ENCODE measurements at regions not wholly inside any gene's neighbourhood (a gene's known extent, or its start where the extent isn't known, plus 50 kb on each side); places are given as distances from the start of the nearest gene placed in this dataset.
A peak's percentile ranks its signal among the peaks of the same experiment; 100 is the strongest.

DNA sequence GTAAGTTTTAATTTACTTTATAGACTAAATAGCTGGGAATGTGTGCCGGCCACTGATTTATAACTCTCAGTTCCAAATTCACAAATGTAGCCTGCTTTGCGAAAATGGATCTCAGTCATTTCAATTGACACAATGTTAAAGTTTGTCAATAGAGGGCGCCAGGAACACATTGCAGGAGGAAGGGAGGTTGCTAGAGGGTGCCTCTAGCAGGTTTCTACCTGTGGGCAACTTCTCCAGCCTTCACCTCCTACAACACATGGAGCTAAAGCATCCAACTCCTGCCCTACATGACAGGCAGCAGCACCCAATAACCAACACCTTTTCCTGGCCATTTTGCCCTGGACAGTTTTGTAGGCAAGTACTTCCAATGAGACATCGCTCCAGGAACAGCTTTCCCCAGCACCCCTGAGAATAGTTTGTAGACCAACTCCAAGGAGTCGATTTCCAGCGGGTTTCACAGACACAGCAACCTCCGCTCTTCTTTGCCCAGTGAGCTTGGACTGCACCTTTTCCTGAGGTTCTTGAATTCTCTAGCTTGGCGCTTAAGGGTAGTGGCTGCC lies 784.8 kb upstream of the CDH2 start:
- H3K4me1 ChIP-seq (ENCODE audit: insufficient read depth) = no peaks in the 10 kb centered on the region
- H3K27ac ChIP-seq = no peak overlapping the region
- no peaks in the 10 kb centered on the region for H3K36me3 ChIP-seq (replicated peaks; ENCODE audit: insufficient read depth, low read depth)
- H3K79me2 ChIP-seq = no peaks in the 10 kb centered on the region
- no peak overlapping the region for H3K4me3 ChIP-seq
- no peak for TF ChIP-seq EZH2 (IDR thresholded peaks at IDR 0.05; ENCODE audit: borderline replicate concordance)
- TF ChIP-seq, protein P1, sequence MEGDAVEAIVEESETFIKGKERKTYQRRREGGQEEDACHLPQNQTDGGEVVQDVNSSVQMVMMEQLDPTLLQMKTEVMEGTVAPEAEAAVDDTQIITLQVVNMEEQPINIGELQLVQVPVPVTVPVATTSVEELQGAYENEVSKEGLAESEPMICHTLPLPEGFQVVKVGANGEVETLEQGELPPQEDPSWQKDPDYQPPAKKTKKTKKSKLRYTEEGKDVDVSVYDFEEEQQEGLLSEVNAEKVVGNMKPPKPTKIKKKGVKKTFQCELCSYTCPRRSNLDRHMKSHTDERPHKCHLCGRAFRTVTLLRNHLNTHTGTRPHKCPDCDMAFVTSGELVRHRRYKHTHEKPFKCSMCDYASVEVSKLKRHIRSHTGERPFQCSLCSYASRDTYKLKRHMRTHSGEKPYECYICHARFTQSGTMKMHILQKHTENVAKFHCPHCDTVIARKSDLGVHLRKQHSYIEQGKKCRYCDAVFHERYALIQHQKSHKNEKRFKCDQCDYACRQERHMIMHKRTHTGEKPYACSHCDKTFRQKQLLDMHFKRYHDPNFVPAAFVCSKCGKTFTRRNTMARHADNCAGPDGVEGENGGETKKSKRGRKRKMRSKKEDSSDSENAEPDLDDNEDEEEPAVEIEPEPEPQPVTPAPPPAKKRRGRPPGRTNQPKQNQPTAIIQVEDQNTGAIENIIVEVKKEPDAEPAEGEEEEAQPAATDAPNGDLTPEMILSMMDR (IDR thresholded peaks at IDR 0.05; ENCODE audit: poor library complexity) = peak; percentile 67
- no peaks in the 10 kb centered on the region for H3K9me3 ChIP-seq (ENCODE audit: low read depth)
- H3K27me3 ChIP-seq = no peaks in the 10 kb centered on the region
- DNase-seq (ENCODE audit: low spot score) = peak; percentile 64
- no peak overlapping the region for H2AFZ ChIP-seq
- H3K4me2 ChIP-seq = no peak overlapping the region
- no peaks in the 10 kb centered on the region for H4K20me1 ChIP-seq (ENCODE audit: insufficient read depth, poor library complexity, severe bottlenecking)
- WGBS (ENCODE audit: low lambda C conversion rate, missing lambda C conversion rate) = 74% methylated on average over 8 of the region's 8 CpGs
- H3K9me2 ChIP-seq (replicated peaks; ENCODE audit: insufficient read depth) = no peaks in the 10 kb centered on the region

DNA sequence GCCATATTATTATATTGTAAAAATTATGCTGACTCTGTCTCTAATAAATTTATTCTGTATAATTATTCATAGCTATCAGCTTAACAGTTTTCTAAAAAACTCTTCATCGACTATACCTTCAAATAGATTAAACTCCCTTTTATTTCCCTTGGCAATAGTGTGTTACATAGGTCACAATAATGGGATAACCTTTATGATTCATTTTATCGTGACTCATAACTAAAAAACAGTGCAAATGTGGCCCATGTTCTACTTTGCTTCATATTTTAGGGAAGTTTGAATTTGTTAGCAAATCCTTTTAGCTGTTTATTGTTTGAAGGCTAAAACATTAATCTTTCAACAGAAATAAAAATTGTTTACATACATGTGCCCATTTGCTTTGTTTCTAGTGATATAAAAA lies 783.2 kb upstream of the CDH2 start:
- TF ChIP-seq, protein P1 (IDR thresholded peaks at IDR 0.05; ENCODE audit: poor library complexity) = no peak
- TF ChIP-seq EZH2phosphoT487 (IDR thresholded peaks at IDR 0.05; ENCODE audit: low read depth, severe bottlenecking, unreplicated experiment) (no peak), EZH2 (IDR thresholded peaks at IDR 0.05; ENCODE audit: borderline replicate concordance) (no peak)
- Histone ChIP-seq H3K9me3 (ENCODE audit: low read depth) (no peaks in the 10 kb centered on the region), H3K9me2 (replicated peaks; ENCODE audit: insufficient read depth) (no peaks in the 10 kb centered on the region), H3K79me2 (no peaks in the 10 kb centered on the region), H3K4me1 (ENCODE audit: insufficient read depth) (no peaks in the 10 kb centered on the region), H3K27me3 (no peaks in the 10 kb centered on the region), H3K27ac (no peak overlapping the region), H3K4me3 (no peak overlapping the region), H4K20me1 (ENCODE audit: insufficient read depth, poor library complexity, severe bottlenecking) (no peaks in the 10 kb centered on the region), H3K4me2 (no peak overlapping the region), H2AFZ (no peak overlapping the region), H3K36me3 (replicated peaks; ENCODE audit: insufficient read depth, low read depth) (no peaks in the 10 kb centered on the region)
- DNase-seq (ENCODE audit: low spot score) = no peak
- 84% methylated on average over 2 of the region's 2 CpGs for WGBS (ENCODE audit: low lambda C conversion rate, missing lambda C conversion rate)

DNA sequence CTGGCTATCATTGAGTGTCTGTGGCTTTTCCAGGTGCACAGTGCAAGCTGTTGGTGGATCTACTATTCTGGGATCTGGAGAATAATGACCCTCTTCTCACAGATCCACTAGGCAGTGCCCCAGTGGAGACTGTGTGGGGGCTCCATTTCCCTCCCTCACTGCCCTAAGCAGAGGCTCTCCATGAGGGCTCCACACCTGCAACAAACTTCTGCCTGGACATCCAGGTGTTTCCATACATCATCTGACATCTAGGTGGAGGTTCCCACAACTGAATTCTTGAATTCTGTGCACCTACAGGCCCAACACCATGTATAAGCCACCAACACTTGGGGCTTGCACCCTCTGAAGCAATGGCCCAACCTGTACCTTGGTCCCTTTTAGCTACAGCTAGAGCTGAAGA lies 775.4 kb upstream of the CDH2 start:
- Histone ChIP-seq H3K27ac (no peak overlapping the region), H3K9me2 (replicated peaks; ENCODE audit: insufficient read depth) (no peaks in the 10 kb centered on the region), H3K9me3 (ENCODE audit: low read depth) (no peaks in the 10 kb centered on the region), H3K36me3 (replicated peaks; ENCODE audit: insufficient read depth, low read depth) (no peaks in the 10 kb centered on the region), H3K4me3 (no peak overlapping the region), H3K4me1 (ENCODE audit: insufficient read depth) (no peaks in the 10 kb centered on the region), H3K4me2 (no peak overlapping the region), H4K20me1 (ENCODE audit: insufficient read depth, poor library complexity, severe bottlenecking) (no peaks in the 10 kb centered on the region), H3K79me2 (no peaks in the 10 kb centered on the region), H3K27me3 (no peaks in the 10 kb centered on the region), H2AFZ (no peak overlapping the region)
- DNase-seq (ENCODE audit: low spot score) = no peak
- TF ChIP-seq EZH2phosphoT487 (IDR thresholded peaks at IDR 0.05; ENCODE audit: low read depth, severe bottlenecking, unreplicated experiment) (no peak), EZH2 (IDR thresholded peaks at IDR 0.05; ENCODE audit: borderline replicate concordance) (no peak)
- TF ChIP-seq, protein P1 (IDR thresholded peaks at IDR 0.05; ENCODE audit: poor library complexity) = no peak

DNA sequence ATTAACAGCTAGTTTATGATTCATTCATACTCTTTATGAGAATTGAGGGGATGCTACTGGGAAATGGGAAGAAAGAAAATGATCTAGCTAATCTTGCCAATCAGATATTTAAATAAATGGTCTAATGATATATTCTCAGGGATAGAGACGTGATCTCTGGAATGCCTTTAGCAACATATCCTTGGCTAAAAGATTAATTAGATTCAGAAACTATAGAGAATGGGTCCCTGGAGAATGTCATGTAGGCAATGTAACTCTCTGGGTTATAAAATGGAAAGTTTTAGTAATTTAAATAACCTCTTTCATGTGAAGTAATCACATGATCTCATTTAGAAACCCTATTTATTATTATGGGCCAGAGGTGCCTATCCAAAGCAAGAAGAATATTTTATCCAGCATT lies 771.0 kb upstream of the CDH2 start:
- H3K4me3 ChIP-seq = no peak overlapping the region
- H3K9me3 ChIP-seq (ENCODE audit: low read depth) = no peaks in the 10 kb centered on the region
- H3K79me2 ChIP-seq = no peaks in the 10 kb centered on the region
- no peak overlapping the region for H3K27ac ChIP-seq
- TF ChIP-seq EZH2 (IDR thresholded peaks at IDR 0.05; ENCODE audit: borderline replicate concordance) (no peak), EZH2phosphoT487 (IDR thresholded peaks at IDR 0.05; ENCODE audit: low read depth, severe bottlenecking, unreplicated experiment) (no peak)
- TF ChIP-seq, protein P1 (IDR thresholded peaks at IDR 0.05; ENCODE audit: poor library complexity) = no peak
- WGBS (ENCODE audit: low lambda C conversion rate, missing lambda C conversion rate) = 86% methylated on average over 1 of the region's 1 CpG
- no peaks in the 10 kb centered on the region for H4K20me1 ChIP-seq (ENCODE audit: insufficient read depth, poor library complexity, severe bottlenecking)
- no peak overlapping the region for H3K4me2 ChIP-seq
- no peaks in the 10 kb centered on the region for H3K27me3 ChIP-seq
- H3K9me2 ChIP-seq (replicated peaks; ENCODE audit: insufficient read depth) = no peaks in the 10 kb centered on the region
- H3K4me1 ChIP-seq (ENCODE audit: insufficient read depth) = no peaks in the 10 kb centered on the region
- DNase-seq (ENCODE audit: low spot score) = no peak
- H2AFZ ChIP-seq = no peak overlapping the region
- H3K36me3 ChIP-seq (replicated peaks; ENCODE audit: insufficient read depth, low read depth) = no peaks in the 10 kb centered on the region

Data from hepatocyte (in vitro differentiated cells).